SK-N-DZ (cell line): ENCODE measurements at regions not wholly inside any gene's neighbourhood (a gene's known extent, or its start where the extent isn't known, plus 50 kb on each side); places are given as distances from the start of the nearest gene placed in this dataset.

Experiments
- DNase-seq: peaks from one replicate; pipeline ENCODE4 v3.0.0-alpha.2; 2015; ENCODE audit warnings: low spot score

GRCh38 chr17:79176792-79177601 lies 102.4 kb downstream of the ENGASE start:
- DNase-seq, result no peak

DNA sequence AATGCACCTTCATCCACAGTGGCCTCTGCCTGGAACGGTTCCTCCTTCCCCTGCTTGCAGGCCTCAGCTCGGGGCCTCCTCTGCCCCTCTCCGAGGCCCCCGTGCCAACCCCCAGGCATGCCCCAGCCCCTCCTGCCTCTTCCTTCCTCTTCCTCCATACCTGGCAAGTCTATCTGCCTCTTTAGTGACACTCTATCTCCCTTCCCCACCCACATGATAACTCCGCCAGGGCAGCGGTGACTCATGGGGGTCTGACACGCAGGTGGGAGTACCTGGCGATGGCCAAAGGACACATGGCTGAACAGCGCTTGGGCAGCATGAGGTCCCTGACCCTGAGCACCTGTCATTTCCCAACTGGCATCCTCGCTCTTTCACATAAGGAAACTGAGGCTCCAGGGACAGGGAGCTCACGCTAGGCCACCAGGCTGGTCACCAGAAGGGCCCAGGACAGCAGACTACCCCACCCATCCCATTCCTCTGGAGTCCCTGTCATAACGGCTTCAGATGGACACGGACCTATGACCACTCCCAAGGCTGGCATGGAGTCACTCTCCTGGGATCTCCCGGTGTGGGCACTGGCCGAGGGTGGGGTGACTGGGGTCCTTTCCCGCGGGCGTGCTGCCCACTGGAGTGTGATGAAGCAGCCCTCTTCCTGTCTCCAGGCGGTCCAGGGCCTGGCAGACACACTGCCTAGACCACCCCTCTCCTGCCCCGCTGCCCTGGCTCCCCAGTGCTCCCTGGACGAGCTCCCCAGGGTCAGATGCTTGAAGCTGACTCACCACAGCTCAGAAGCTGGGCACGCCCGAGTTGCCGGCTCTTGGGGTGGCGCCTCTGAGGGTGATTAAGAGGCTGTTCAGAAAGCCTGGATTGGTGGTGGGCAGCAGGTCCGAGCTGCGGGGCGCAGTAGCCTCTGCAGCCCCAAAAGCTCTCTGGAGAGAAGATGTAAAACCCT lies 100.6 kb downstream of the ENGASE start:
- no peak for DNase-seq

GRCh38 chr17:79174193-79174765 lies 99.7 kb downstream of the ENGASE start:
- no peak for DNase-seq

GRCh38 chr17:79171188-79171587 lies 96.6 kb downstream of the ENGASE start:
- no peak for DNase-seq

GRCh38 chr17:79169861-79170260 lies 95.2 kb downstream of the ENGASE start:
- DNase-seq, result no peak

GRCh38 chr17:79169366-79169765 lies 94.7 kb downstream of the ENGASE start:
- DNase-seq, result no peak

DNA sequence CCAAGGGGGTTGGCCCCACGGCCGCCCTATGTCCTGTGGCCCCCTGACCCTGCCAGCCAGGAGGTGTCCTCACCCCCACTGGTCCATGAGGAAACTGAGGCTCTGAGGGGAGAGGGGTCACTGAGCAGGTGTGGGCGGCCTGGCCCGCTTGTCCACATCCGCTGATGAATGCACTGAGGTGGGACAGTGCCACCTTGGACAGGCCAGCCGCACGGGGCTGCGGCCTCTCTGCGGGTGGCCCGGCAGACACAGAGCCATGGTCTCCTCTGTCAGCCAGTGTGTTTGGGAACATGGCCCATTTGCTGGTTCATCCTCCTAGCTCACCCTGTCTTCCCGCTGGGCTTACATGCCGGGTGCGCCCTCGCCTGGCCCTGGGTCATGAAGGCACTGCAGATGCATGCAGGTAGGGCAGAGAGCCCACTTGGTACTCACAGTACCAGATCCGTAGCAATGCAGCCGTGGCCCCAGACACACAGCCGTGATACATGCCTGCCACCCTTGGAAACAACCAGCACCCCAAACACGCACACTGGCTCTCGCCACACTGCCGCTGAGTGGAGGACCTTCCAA lies 93.9 kb downstream of the ENGASE start:
- no peak for DNase-seq

GRCh38 chr17:79167486-79167885 lies 92.9 kb downstream of the ENGASE start:
- DNase-seq, result no peak

GRCh38 chr17:79165756-79166473 lies 91.3 kb downstream of the ENGASE start:
- no peak for DNase-seq

- no peak for DNase-seq
Measured at GRCh38 chr17:79164913-79165695, 90.5 kb downstream of the ENGASE start.

DNA sequence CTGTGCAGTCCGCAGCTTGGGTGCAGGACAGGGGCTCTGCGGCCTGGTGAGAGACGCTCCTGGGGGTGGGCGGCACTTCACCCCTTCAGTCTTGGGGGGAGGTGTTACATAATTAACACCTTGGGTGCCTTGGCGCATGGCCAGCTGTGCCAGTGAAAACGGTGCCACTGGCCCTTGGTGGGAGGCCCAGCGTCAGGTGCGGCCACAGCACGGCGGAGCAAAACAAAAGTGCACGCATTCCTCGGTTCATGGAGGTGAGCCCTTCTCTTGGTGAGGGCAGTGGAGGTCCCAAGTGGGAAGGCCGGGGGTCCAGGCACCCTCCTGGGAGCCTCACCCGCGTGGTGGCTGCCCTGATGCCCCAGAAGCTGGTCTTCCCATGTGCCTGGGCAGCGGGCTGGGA lies 89.8 kb downstream of the ENGASE start:
- no peak for DNase-seq

GRCh38 chr17:79163071-79163470 lies 88.4 kb downstream of the ENGASE start:
- no peak for DNase-seq

- no peak for DNase-seq
Measured at GRCh38 chr17:79162012-79162963, 87.7 kb downstream of the ENGASE start.

- DNase-seq, result peak; percentile 25
Measured at GRCh38 chr17:79160980-79161636, 86.5 kb downstream of the ENGASE start.

- no peak for DNase-seq
Measured at GRCh38 chr17:79159926-79160325, 85.3 kb downstream of the ENGASE start.

DNA sequence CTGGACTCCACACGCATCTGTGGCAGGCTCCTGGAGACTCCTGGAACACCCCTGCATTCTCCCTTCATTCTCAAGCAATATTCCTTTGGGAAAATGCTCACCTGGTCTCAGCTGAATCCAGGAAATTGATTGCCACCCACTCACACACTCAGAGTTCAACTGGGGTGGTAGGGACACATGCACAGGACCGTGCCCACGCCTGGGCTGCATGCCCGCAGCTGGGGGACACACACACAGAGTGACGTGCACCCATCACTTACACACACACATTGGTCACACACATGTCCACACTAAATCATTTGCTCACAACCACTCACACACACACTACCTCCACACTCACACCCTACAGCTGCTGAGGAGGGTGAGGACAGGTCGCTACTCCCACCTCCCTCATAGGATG lies 84.8 kb downstream of the ENGASE start:
- DNase-seq, result no peak

- no peak for DNase-seq
Measured at GRCh38 chr17:79156463-79157095, 82.0 kb downstream of the ENGASE start.

DNA sequence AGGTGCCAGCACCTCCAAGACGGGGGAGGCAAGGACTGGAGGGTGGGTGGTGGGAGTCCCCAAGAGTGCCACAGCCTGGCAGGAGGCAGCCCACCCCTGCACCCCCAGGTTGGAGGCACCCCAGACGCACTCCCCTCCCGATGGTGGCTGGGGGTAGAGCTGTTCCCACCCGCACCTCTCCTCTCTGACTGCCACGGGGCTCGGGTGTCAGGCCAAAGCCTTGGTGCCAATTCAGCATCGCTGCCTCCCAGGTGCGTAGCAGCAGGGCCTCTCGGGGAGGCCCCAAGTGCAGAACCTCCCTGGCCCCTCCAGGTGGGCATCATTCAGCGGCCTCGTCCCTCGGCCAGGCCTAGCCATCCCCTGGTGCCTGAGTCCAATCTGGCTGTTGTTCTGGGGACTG lies 81.1 kb downstream of the ENGASE start:
- DNase-seq, result no peak
